ENCODE measurements at regions not wholly inside any gene's neighbourhood (a gene's known extent, or its start where the extent isn't known, plus 50 kb on each side); places are given as distances from the start of the nearest gene placed in this dataset.

DNA sequence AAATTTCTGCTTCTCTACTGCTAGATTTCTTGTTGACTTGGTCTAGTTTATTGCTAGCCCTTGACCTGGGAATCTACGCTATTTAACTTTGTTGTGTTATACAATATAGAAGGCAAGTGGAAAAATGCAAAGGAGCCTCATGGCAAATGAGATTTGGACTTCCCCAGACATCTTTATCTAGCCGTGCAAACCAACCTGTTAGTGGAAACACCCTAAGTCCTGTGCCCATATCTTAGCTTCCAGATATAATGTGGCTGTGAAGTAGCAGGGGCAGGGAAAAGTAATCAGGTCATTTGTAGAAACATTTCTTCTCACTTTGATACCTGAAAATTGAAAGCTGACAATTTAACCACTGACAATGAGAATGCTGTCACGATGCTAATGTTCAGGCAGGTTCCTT is 90.7 kb upstream of the ATP2B1 start:
- no peaks in the 10 kb centered on the region for H3K36me3 Mint-ChIP-seq
- no peak overlapping the region for H3K27ac Mint-ChIP-seq
- no peaks in the 10 kb centered on the region for H3K27me3 Mint-ChIP-seq (ENCODE audit: low read depth)
- H3K4me1 Mint-ChIP-seq, result peaks cover 33% of the 10 kb centered on the region
- H3K4me3 Mint-ChIP-seq, result no peak overlapping the region
- no peak for DNase-seq (ENCODE audit: low spot score in 2 of 2, unreplicated experiment in 2 of 2)
- TF ChIP-seq, protein P1, sequence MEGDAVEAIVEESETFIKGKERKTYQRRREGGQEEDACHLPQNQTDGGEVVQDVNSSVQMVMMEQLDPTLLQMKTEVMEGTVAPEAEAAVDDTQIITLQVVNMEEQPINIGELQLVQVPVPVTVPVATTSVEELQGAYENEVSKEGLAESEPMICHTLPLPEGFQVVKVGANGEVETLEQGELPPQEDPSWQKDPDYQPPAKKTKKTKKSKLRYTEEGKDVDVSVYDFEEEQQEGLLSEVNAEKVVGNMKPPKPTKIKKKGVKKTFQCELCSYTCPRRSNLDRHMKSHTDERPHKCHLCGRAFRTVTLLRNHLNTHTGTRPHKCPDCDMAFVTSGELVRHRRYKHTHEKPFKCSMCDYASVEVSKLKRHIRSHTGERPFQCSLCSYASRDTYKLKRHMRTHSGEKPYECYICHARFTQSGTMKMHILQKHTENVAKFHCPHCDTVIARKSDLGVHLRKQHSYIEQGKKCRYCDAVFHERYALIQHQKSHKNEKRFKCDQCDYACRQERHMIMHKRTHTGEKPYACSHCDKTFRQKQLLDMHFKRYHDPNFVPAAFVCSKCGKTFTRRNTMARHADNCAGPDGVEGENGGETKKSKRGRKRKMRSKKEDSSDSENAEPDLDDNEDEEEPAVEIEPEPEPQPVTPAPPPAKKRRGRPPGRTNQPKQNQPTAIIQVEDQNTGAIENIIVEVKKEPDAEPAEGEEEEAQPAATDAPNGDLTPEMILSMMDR (IDR thresholded peaks at IDR 0.05; ENCODE audit: unreplicated experiment), result no peak
- no peaks in the 10 kb centered on the region for H3K9me3 Mint-ChIP-seq

DNA sequence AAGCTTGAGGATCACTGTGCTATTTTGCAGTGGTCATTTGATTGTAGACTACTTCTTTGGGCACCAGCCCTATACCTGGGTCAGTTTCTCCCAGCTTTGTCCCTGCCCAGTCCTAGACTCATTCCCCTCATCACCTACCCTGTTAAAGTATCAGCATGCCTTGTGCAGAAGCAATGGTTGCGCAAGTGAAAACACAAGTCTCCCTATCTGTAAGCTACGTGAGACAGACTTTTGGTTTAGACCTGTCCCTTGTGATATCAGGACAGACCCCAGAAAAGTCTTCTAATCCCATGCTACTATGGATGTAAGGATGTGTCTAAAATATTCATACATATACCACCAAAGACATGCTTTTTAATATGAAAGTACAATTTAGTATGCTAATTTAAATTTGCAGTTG is 88.8 kb upstream of the ATP2B1 start:
- Mint-ChIP-seq H3K4me1 (peaks cover 21% of the 10 kb centered on the region), H3K27me3 (ENCODE audit: low read depth) (no peaks in the 10 kb centered on the region), H3K36me3 (no peaks in the 10 kb centered on the region), H3K9me3 (no peaks in the 10 kb centered on the region), H3K4me3 (no peak overlapping the region), H3K27ac (no peak overlapping the region)
- TF ChIP-seq, protein P1 (IDR thresholded peaks at IDR 0.05; ENCODE audit: unreplicated experiment), result no peak
- no peak for DNase-seq (ENCODE audit: low spot score in 2 of 2, unreplicated experiment in 2 of 2)

DNA sequence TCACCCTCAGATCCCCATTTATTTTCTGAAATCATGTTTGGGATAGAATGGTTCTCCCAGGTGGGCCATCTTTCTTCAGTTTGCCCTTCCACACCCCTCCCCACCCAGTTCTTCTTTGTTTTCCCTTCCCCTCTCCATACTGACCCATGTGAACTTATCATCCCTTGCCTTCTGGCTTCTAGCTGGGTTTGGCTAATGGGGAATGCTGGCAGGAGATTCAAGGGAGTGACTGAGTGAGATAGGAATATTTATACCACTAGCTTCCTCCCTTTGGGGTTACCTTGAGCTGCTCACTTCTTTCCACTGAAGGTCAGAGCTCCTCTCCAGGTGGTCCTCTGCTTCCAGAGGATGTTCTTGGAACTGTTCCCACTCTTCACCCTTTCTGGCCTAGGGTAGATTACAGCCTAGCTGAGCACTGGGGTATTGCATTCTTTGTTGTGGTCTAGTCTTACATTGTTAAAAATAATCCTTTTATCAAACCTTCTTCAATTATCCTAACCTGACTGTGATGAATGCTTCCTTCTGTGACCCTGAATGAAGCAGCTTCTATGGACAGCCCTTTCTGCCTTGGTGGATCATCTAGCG is 88.3 kb upstream of the ATP2B1 start:
- DNase-seq (ENCODE audit: low spot score in 2 of 2, unreplicated experiment in 2 of 2), result no peak
- Mint-ChIP-seq H3K36me3 (no peaks in the 10 kb centered on the region), H3K27me3 (ENCODE audit: low read depth) (no peaks in the 10 kb centered on the region), H3K4me1 (peaks cover 16% of the 10 kb centered on the region), H3K27ac (no peak overlapping the region), H3K9me3 (no peaks in the 10 kb centered on the region), H3K4me3 (no peak overlapping the region)
- TF ChIP-seq, protein P1 (IDR thresholded peaks at IDR 0.05; ENCODE audit: unreplicated experiment), result no peak

DNA sequence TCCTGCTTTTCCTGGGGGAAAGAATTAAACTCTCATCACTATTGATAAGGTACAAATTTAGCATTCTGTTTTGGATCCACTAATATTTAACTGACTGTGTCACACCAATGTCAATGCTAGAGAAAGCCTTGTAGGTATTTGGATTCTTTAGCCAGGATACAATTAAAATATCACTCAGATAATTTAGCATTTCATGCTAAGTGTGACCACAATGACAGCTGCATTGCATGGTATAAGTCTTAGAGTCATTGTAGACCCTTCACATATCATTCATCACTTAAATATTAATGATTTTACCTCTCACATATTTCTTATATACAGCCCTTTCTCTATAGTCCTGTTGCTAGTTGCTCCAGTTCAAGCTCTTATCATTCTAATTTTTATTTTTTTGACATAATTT is 85.3 kb upstream of the ATP2B1 start:
- TF ChIP-seq, protein P1 (IDR thresholded peaks at IDR 0.05; ENCODE audit: unreplicated experiment), result no peak
- Mint-ChIP-seq H3K27ac (no peak overlapping the region), H3K4me1 (peaks cover 3% of the 10 kb centered on the region), H3K36me3 (no peaks in the 10 kb centered on the region), H3K27me3 (ENCODE audit: low read depth) (no peaks in the 10 kb centered on the region), H3K4me3 (no peak overlapping the region), H3K9me3 (peaks cover 7% of the 10 kb centered on the region)
- DNase-seq (ENCODE audit: low spot score in 2 of 2, unreplicated experiment in 2 of 2), result no peak

DNA sequence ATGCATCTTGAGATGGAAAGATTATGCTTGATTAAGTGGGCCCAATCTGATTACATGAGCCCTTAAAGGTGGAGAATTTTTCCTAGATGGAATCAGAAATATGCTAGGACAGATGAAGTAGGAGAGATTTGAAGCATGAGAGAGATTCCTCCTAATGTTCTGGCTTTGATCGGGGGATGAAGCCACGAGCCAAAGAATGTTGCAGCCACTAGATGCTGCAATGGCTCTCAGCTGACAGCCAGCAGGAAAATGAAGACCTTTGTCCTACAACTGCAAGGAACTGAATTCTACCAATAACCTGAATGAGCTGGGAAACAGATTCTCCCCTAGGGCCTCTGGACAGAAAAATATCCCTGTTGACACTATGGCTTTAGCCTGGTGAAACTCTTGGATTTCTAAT is 82.6 kb upstream of the ATP2B1 start:
- Mint-ChIP-seq H3K4me3 (no peak overlapping the region), H3K9me3 (peaks cover 27% of the 10 kb centered on the region), H3K27me3 (ENCODE audit: low read depth) (no peaks in the 10 kb centered on the region)

More for the DNA sequence above, 82.6 kb upstream of the ATP2B1 start:
- Mint-ChIP-seq H3K36me3 (peaks cover 4% of the 10 kb centered on the region), H3K4me1 (peaks cover 3% of the 10 kb centered on the region), H3K27ac (no peak overlapping the region)
- no peak for DNase-seq (ENCODE audit: low spot score in 2 of 2, unreplicated experiment in 2 of 2)
- TF ChIP-seq, protein P1 (IDR thresholded peaks at IDR 0.05; ENCODE audit: unreplicated experiment), result no peak

All from mesothelial cell of epicardium (in vitro differentiated cells).